ENCODE measurements at regions not wholly inside any gene's neighbourhood (a gene's known extent, or its start where the extent isn't known, plus 50 kb on each side); places are given as distances from the start of the nearest gene placed in this dataset.
"Not testable (repeated sequence)": the region's sequence is repeated elsewhere in the genome, so short reads cannot be mapped to it uniquely, and the experiment has no call there.

DNA sequence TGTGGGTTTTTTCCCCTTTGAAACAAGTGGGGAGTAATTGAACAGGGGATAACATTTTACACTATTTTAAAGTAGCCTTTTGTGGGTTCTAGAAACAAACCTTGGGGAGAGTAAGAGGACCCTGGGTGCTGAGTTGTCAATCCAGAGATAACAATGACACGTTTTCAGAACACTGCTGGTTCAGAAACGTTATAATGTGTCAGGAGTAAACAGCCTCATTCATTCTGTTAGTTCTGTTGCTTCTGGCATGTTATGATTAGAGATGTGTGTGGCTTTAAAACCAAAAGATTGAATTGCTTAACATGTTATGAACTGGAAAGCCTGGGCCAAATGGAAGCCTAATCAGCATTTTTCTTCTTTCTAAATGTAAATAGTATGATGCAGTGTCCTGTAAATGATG lies 680.5 kb upstream of the NOVA1 start:
- DNase-seq (ENCODE audit: low read depth): no peak
- Histone ChIP-seq H2AFZ (ENCODE audit: low read depth, low read length) (no peak overlapping the region), H4K20me1 (ENCODE audit: insufficient read depth, low read length) (no peaks in the 10 kb centered on the region), H3K9me3 (ENCODE audit: insufficient read depth, low read depth, low read length) (no peaks in the 10 kb centered on the region), H3K27ac (ENCODE audit: low read depth, low read length) (no peak overlapping the region), H3K4me3 (ENCODE audit: insufficient read depth, low read depth, low read length) (no peak overlapping the region), H3K36me3 (ENCODE audit: insufficient read depth, low read length) (no peaks in the 10 kb centered on the region), H3K9ac (ENCODE audit: low read length) (no peak overlapping the region), H3K4me2 (ENCODE audit: low read length) (no peak overlapping the region), H3K79me2 (ENCODE audit: insufficient read depth, low read length) (no peaks in the 10 kb centered on the region), H3K4me1 (ENCODE audit: insufficient read depth, low read length) (no peaks in the 10 kb centered on the region), H3K27me3 (ENCODE audit: insufficient read depth, low read length) (no peaks in the 10 kb centered on the region)
- Mint-ChIP-seq H3K36me3 (ENCODE audit: low read depth, unreplicated experiment) (no peaks in the 10 kb centered on the region), H3K4me3 (ENCODE audit: unreplicated experiment) (no peak overlapping the region), H3K9me3 (ENCODE audit: unreplicated experiment) (no peaks in the 10 kb centered on the region), H3K27ac (ENCODE audit: unreplicated experiment) (no peak overlapping the region), H3K4me1 (ENCODE audit: low read depth, unreplicated experiment) (no peaks in the 10 kb centered on the region), H3K27me3 (ENCODE audit: low read depth, unreplicated experiment) (no peaks in the 10 kb centered on the region)
- TF ChIP-seq, protein P1, sequence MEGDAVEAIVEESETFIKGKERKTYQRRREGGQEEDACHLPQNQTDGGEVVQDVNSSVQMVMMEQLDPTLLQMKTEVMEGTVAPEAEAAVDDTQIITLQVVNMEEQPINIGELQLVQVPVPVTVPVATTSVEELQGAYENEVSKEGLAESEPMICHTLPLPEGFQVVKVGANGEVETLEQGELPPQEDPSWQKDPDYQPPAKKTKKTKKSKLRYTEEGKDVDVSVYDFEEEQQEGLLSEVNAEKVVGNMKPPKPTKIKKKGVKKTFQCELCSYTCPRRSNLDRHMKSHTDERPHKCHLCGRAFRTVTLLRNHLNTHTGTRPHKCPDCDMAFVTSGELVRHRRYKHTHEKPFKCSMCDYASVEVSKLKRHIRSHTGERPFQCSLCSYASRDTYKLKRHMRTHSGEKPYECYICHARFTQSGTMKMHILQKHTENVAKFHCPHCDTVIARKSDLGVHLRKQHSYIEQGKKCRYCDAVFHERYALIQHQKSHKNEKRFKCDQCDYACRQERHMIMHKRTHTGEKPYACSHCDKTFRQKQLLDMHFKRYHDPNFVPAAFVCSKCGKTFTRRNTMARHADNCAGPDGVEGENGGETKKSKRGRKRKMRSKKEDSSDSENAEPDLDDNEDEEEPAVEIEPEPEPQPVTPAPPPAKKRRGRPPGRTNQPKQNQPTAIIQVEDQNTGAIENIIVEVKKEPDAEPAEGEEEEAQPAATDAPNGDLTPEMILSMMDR (IDR thresholded peaks at IDR 0.05; ENCODE audit: insufficient read depth, low read depth, low read length): no peak
- TF ChIP-seq EZH2 (IDR thresholded peaks at IDR 0.05; ENCODE audit: insufficient read depth, low read length): no peak
- FAIRE-seq: no peak

DNA sequence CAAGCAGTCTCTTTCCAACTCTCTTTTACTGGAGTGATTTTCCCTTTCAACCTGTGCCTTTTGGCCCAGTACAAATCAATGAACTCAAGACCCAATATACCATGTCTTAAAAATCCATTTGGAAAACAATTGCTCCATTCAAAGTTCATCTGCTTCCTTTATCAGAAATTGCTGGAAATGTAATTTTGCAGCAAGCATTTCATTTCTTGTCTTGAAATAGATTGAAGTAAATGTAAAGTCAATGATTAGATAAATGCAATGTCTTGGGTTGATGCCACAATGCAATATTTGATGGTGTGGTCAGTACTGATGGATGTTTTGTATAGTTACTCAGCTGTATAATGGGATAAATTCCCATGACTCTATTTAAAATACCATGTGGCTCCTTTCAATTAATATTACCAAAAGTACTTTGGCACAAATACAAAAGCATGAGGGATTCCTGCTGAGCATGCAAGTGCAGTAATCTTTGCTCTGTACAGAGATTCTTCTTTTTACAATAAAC lies 707.7 kb upstream of the NOVA1 start:
- Histone ChIP-seq H3K4me1 (ENCODE audit: insufficient read depth, low read length) (no peaks in the 10 kb centered on the region), H3K4me3 (ENCODE audit: insufficient read depth, low read depth, low read length) (no peak overlapping the region), H4K20me1 (ENCODE audit: insufficient read depth, low read length) (no peaks in the 10 kb centered on the region), H3K9ac (ENCODE audit: low read length) (no peak overlapping the region), H3K79me2 (ENCODE audit: insufficient read depth, low read length) (no peaks in the 10 kb centered on the region), H3K27ac (ENCODE audit: low read depth, low read length) (no peak overlapping the region), H3K36me3 (ENCODE audit: insufficient read depth, low read length) (no peaks in the 10 kb centered on the region), H3K27me3 (ENCODE audit: insufficient read depth, low read length) (no peaks in the 10 kb centered on the region), H3K4me2 (ENCODE audit: low read length) (no peak overlapping the region), H3K9me3 (ENCODE audit: insufficient read depth, low read depth, low read length) (no peaks in the 10 kb centered on the region), H2AFZ (ENCODE audit: low read depth, low read length) (no peak overlapping the region)
- Mint-ChIP-seq H3K36me3 (ENCODE audit: low read depth, unreplicated experiment) (no peaks in the 10 kb centered on the region), H3K4me3 (ENCODE audit: unreplicated experiment) (no peak overlapping the region), H3K27me3 (ENCODE audit: low read depth, unreplicated experiment) (no peaks in the 10 kb centered on the region), H3K9me3 (ENCODE audit: unreplicated experiment) (peaks cover 3% of the 10 kb centered on the region), H3K4me1 (ENCODE audit: low read depth, unreplicated experiment) (no peaks in the 10 kb centered on the region), H3K27ac (ENCODE audit: unreplicated experiment) (no peak overlapping the region)
- TF ChIP-seq EZH2 (IDR thresholded peaks at IDR 0.05; ENCODE audit: insufficient read depth, low read length): no peak
- TF ChIP-seq, protein P1 (IDR thresholded peaks at IDR 0.05; ENCODE audit: insufficient read depth, low read depth, low read length): no peak
- DNase-seq (ENCODE audit: low read depth) (no peak), FAIRE-seq (no peak)

DNA sequence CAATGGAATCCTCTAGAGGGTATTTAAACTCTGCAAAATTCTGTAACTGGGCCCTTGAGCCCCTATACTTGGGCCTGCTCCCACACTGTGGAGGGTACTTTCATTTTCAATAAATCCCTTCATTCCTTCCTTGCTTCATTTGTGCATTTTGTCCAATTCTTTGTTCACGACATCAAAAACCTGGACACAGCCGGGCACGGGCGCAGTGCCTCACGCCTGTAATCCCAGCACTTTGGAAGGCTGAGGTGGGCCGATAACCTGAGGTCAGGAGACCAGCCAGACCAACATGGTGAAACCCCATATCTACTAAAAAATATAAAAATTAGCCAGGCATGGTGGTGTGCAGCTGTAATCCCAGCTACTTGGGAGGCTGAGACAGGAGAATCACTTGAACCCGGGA lies 714.9 kb upstream of the NOVA1 start:
- not testable (repeated sequence) for H3K9me3 Mint-ChIP-seq (ENCODE audit: unreplicated experiment); H3K9ac ChIP-seq (ENCODE audit: low read length); H3K9me3 ChIP-seq (ENCODE audit: insufficient read depth, low read depth, low read length); H3K4me3 Mint-ChIP-seq (ENCODE audit: unreplicated experiment); H3K4me3 ChIP-seq (ENCODE audit: insufficient read depth, low read depth, low read length); H3K27ac Mint-ChIP-seq (ENCODE audit: unreplicated experiment); H3K4me1 Mint-ChIP-seq (ENCODE audit: low read depth, unreplicated experiment); H3K36me3 Mint-ChIP-seq (ENCODE audit: low read depth, unreplicated experiment); H3K79me2 ChIP-seq (ENCODE audit: insufficient read depth, low read length); H3K27me3 ChIP-seq (ENCODE audit: insufficient read depth, low read length); H3K36me3 ChIP-seq (ENCODE audit: insufficient read depth, low read length); FAIRE-seq; H3K4me1 ChIP-seq (ENCODE audit: insufficient read depth, low read length); H2AFZ ChIP-seq (ENCODE audit: low read depth, low read length); H3K27me3 Mint-ChIP-seq (ENCODE audit: low read depth, unreplicated experiment); H3K4me2 ChIP-seq (ENCODE audit: low read length); H3K27ac ChIP-seq (ENCODE audit: low read depth, low read length); DNase-seq (ENCODE audit: low read depth); H4K20me1 ChIP-seq (ENCODE audit: insufficient read depth, low read length)
